Ascending aorta (tissue), 2 donors: ENCODE measurements at regions not wholly inside any gene's neighbourhood (a gene's known extent, or its start where the extent isn't known, plus 50 kb on each side); places are given as distances from the start of the nearest gene placed in this dataset.

Experiments
- DNase-seq, 2 donors: peaks; one replicate each; pipeline ENCODE4 v3.0.0-alpha.2; 2019; ENCODE audit warnings: low spot score in 2 of 2
- H3K27ac ChIP-seq, 2 donors: fragments of 200-600 bp; sonication (generic); one replicate each; pipeline ENCODE4 v1.5.1; 2016 to 2017; ENCODE audit warnings: mild to moderate bottlenecking in 1 of 2
- H3K27me3 ChIP-seq: fragments of 200-600 bp; sonication (generic); one replicate; pipeline ENCODE4 v1.5.1; 2017
- H3K36me3 ChIP-seq, 2 donors: fragments of 200-600 bp; sonication (generic); one replicate each; pipeline ENCODE4 v1.5.1; 2016
- H3K4me1 ChIP-seq, 2 donors: fragments of 200-600 bp; sonication (generic); one replicate each; pipeline ENCODE4 v1.5.1; 2016 to 2017; ENCODE audit warnings: mild to moderate bottlenecking in 1 of 2
- H3K4me3 ChIP-seq, 2 donors: fragments of 200-600 bp; sonication (generic); one replicate each; pipeline ENCODE4 v1.5.1; 2016 to 2017; ENCODE audit warnings: mild to moderate bottlenecking in 1 of 2
- H3K9me3 ChIP-seq, 2 donors: fragments of 200-600 bp; sonication (generic); one replicate each; pipeline ENCODE4 v1.5.1; 2016
- CTCF ChIP-seq, 3 experiments: fragments of 200-600 bp in 2 of 3; fragments of 450-650 bp in 1 of 3; sonication (generic) in 2 of 3; IDR thresholded peaks; one replicate each; pipeline ENCODE4 v1.5.1; 2016 to 2019; ENCODE audit warnings: antibody characterized with exemption in 3 of 3, mild to moderate bottlenecking in 1 of 3, moderate library complexity in 1 of 3
- intact Hi-C: fragments of 100-400 bp; cut with DNase I; formaldehyde crosslinking; loops from one replicate; pipeline ENCODE4 v1.15.1; 2023

GRCh38 chr4:32645653-32646052, 1925.5 kb downstream of the PCDH7 start:
- no peak overlapping the region for H3K27ac ChIP-seq
- H3K9me3 ChIP-seq = peaks cover 0 to 6% of the 10 kb centered on the region in 2 donors
- H3K36me3 ChIP-seq = no peaks in the 10 kb centered on the region
- DNase-seq = no peak
- H3K27me3 ChIP-seq = no peaks in the 10 kb centered on the region
- no peak for TF ChIP-seq CTCF (IDR thresholded peaks at IDR 0.05)
- intact Hi-C loops = no loop called here
- H3K4me3 ChIP-seq = no peak overlapping the region
- H3K4me1 ChIP-seq = no peaks in the 10 kb centered on the region

DNA sequence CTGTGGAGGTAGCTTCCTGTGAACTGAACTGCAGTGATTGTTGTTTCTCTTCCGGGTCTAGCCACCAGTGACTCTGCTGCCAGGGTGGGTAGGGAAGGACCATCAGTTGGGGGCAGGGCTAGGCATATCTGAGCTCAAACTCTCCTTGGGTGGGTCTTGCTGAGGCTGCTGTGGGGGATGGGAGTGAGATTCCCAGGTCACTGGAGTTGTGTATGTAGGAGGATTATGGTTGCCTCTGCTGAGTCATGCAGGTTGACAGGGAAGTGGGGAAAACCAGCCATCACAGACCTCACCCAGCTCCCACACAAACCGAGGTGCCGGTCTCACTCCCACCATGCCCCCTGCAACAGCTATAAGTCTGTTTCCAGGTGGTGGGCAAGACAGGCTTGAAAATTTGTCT, 1937.8 kb downstream of the PCDH7 start:
- Histone ChIP-seq H3K36me3 (no peaks in the 10 kb centered on the region), H3K4me1 (no peaks in the 10 kb centered on the region), H3K27me3 (no peaks in the 10 kb centered on the region), H3K4me3 (no peak overlapping the region), H3K27ac (no peak overlapping the region), H3K9me3 (no peaks in the 10 kb centered on the region)
- DNase-seq = no peak
- intact Hi-C loops = no loop called here
- no peak for TF ChIP-seq CTCF (IDR thresholded peaks at IDR 0.05)

GRCh38 chr4:32661229-32661628, 1941.1 kb downstream of the PCDH7 start:
- H3K36me3 ChIP-seq = no peaks in the 10 kb centered on the region
- TF ChIP-seq CTCF (IDR thresholded peaks at IDR 0.05) = no peak
- H3K4me3 ChIP-seq = no peak overlapping the region
- no peaks in the 10 kb centered on the region for H3K4me1 ChIP-seq
- no peak for DNase-seq
- H3K27ac ChIP-seq = no peak overlapping the region
- intact Hi-C loops = no loop called here
- H3K27me3 ChIP-seq = no peaks in the 10 kb centered on the region
- H3K9me3 ChIP-seq = no peaks in the 10 kb centered on the region

DNA sequence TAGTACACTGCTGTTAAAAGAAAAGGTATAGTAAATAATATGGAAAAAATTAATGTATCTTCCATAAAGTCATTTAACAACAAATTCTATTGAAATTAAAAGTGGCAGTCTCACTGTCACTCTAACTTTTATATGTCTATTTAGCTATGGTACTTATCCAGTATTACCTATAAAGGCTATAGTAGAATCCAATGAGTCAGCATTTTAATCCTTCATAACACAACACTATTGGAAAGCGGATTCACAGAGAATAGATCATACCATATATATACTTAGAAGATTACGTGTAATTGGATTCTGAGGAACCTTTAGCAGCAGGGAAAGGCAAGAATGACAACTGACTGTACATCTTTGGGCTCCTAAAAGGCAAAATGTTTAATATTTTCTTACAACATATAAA, 1942.6 kb downstream of the PCDH7 start:
- no peak for DNase-seq
- intact Hi-C loops = no loop called here
- Histone ChIP-seq H3K27me3 (no peaks in the 10 kb centered on the region), H3K9me3 (no peaks in the 10 kb centered on the region), H3K27ac (no peak overlapping the region), H3K4me1 (no peaks in the 10 kb centered on the region), H3K4me3 (no peak overlapping the region), H3K36me3 (no peaks in the 10 kb centered on the region)
- no peak for TF ChIP-seq CTCF (IDR thresholded peaks at IDR 0.05)

- Histone ChIP-seq H3K4me1 (no peaks in the 10 kb centered on the region), H3K27me3 (no peaks in the 10 kb centered on the region), H3K27ac (no peak overlapping the region), H3K4me3 (no peak overlapping the region), H3K9me3 (no peaks in the 10 kb centered on the region), H3K36me3 (no peaks in the 10 kb centered on the region)
- intact Hi-C loops = no loop called here
- TF ChIP-seq CTCF (IDR thresholded peaks at IDR 0.05) = no peak
- DNase-seq = no peak
Observed at GRCh38 chr4:32672359-32672758, 1952.2 kb downstream of the PCDH7 start.

DNA sequence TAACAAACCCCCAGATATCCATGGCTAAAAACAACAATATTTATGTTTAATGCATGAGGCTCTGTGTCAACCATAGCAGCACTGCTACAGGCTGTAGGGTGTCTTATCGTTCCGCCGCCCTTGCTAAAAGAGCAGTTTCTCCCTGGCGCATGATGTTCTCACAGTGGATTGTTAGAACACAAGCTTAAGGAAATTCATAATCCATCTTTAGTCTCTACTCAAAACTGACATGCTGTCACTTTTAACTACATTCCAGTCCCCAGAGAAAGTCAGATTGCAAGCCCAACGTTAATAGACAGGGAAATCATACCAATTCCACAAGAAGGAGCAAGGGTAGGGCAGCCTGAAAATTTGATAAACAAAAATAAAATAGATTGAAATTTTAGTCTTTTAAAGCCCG, 1960.8 kb downstream of the PCDH7 start:
- no peak overlapping the region for H3K27ac ChIP-seq
- TF ChIP-seq CTCF (IDR thresholded peaks at IDR 0.05) = no peak
- H3K9me3 ChIP-seq = no peaks in the 10 kb centered on the region
- intact Hi-C loops = no loop called here
- H3K4me3 ChIP-seq = no peak overlapping the region
- no peaks in the 10 kb centered on the region for H3K36me3 ChIP-seq
- DNase-seq = no peak
- no peaks in the 10 kb centered on the region for H3K27me3 ChIP-seq
- no peaks in the 10 kb centered on the region for H3K4me1 ChIP-seq
